ENCODE measurements at regions not wholly inside any gene's neighbourhood (a gene's known extent, or its start where the extent isn't known, plus 50 kb on each side); places are given as distances from the start of the nearest gene placed in this dataset.

DNA sequence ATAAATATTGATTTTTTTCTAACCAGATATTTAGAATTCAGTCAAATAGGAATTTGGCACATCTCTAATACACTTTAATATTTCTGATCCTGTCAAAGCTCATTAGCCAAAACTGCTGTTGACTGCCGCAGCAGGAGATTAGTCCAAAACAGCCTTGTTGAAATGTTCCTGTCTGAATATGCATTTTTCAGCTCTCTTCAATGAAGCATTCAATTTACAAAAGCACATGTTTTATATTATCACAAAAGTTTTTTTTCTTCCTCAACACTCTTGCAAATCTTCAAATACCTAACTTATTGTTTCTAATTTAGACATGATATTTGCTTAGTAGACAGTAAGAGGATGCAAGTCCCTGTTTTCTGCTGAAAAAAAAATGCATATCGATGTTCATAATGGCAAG is 140.9 kb downstream of the SPATA18 start:
- H3K4me3 ChIP-seq (ENCODE audit: low read depth, low read length): no peak overlapping the region
- DNase-seq (ENCODE audit: low read depth): no peak
- TF ChIP-seq, protein P1, sequence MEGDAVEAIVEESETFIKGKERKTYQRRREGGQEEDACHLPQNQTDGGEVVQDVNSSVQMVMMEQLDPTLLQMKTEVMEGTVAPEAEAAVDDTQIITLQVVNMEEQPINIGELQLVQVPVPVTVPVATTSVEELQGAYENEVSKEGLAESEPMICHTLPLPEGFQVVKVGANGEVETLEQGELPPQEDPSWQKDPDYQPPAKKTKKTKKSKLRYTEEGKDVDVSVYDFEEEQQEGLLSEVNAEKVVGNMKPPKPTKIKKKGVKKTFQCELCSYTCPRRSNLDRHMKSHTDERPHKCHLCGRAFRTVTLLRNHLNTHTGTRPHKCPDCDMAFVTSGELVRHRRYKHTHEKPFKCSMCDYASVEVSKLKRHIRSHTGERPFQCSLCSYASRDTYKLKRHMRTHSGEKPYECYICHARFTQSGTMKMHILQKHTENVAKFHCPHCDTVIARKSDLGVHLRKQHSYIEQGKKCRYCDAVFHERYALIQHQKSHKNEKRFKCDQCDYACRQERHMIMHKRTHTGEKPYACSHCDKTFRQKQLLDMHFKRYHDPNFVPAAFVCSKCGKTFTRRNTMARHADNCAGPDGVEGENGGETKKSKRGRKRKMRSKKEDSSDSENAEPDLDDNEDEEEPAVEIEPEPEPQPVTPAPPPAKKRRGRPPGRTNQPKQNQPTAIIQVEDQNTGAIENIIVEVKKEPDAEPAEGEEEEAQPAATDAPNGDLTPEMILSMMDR (IDR thresholded peaks at IDR 0.05; ENCODE audit: insufficient read depth, low read depth, low read length): no peak

DNA sequence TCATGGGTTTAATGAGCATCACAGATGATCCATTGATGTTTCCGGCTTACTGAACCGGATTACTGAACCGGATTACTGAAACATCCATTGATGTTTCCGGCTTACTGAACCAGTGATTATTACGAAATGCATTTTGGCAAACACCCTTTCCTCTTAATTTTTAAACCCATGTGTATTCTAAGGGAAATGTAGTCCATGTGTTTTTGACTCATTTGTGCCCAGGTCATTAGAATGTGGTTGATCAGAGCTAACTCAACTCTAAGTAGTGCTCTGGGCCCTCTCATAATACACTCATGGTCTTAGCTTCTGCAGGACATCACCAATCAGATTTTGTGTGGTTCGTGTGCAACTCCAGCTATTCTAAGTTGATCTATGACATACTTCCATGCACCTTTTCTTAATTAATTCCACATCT is 141.6 kb downstream of the SPATA18 start:
- TF ChIP-seq, protein P1 (IDR thresholded peaks at IDR 0.05; ENCODE audit: insufficient read depth, low read depth, low read length): no peak
- DNase-seq (ENCODE audit: low read depth): no peak
- H3K4me3 ChIP-seq (ENCODE audit: low read depth, low read length): no peak overlapping the region

DNA sequence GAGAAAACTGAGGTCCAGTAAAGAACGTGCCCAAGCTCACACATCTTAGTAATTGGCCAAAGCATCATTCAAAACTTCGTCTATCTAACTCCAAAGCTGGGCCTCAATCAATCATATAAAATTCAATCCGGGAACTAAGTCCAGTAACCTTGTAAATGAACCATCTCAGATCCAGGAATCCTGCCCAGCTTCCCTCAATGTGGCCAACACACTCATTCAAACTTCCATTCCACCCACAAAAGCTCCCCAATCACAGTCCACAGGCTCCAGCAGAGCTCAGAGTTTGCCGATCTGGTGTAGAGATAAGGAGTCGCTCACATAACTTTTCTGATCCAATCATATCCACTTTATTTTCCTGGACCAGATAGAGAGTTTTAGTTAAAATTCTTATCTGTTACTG is 144.8 kb downstream of the SPATA18 start:
- no peak overlapping the region for H3K4me3 ChIP-seq (ENCODE audit: low read depth, low read length)
- TF ChIP-seq, protein P1 (IDR thresholded peaks at IDR 0.05; ENCODE audit: insufficient read depth, low read depth, low read length): no peak
- DNase-seq (ENCODE audit: low read depth): no peak

DNA sequence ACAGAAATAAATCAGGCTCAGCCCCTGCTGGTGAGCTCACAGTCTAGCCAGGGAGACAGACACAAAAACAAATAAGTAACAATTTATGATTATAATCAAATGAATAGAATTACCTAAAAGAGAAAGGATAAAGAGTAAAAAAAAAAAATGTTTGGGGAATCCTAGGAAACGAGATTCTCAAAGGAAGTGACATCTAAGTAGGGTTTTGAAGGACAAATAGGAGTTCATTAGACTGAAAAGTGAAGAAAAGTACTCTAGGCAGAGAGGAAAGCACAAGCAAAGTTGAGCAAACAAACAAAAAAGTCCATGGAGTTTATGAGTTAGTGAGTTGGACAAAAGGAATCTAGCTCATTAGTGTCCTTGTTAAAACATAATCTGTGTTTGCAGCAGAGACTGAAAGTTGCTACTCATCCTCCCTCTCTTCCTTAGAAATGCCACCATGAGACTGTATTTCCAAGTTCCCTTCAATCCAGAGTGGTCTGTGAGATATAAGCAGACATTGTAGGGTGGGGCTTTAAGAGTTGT is 145.6 kb downstream of the SPATA18 start:
- no peak for DNase-seq (ENCODE audit: low read depth)
- TF ChIP-seq, protein P1 (IDR thresholded peaks at IDR 0.05; ENCODE audit: insufficient read depth, low read depth, low read length): no peak
- H3K4me3 ChIP-seq (ENCODE audit: low read depth, low read length): no peak overlapping the region

DNA sequence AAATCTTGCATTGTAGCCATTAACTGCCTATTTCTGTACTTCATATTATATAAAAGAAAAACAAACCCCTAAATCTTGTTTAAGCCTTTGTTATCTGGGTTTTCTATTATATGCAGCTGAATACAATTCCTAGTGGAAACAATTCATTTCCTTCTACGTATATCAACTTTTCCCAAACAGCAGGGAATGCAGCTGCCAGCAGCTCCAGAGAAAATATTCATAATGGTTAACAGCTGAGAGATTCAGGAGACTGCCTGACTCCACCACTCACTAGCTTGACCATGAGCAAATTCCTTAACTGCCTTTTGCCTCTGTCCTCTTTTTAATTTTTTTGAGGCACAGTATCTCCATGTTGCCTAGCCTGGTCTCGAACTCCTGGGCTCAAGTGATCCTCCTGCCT is 146.2 kb downstream of the SPATA18 start:
- TF ChIP-seq, protein P1 (IDR thresholded peaks at IDR 0.05; ENCODE audit: insufficient read depth, low read depth, low read length): no peak
- no peak for DNase-seq (ENCODE audit: low read depth)
- H3K4me3 ChIP-seq (ENCODE audit: low read depth, low read length): no peak overlapping the region

DNA sequence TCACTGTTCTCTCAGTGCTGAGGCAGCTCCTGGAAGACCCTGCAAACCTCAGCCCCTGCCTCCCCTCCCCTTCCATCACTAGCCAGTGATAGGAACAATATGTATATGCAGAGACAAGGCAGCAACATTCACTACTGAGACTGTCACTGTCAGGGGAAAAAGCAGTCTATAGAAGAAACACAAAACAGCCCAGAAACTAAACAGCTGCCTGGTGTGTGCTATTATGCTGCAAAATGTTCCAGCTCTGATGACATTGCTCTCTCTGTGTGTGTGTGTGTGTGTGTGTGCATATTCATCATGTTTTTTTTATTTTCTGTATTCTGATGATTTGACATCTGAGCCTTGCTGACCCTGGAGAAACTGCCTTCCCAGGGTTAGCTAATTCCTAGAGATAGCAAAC is 147.2 kb downstream of the SPATA18 start:
- TF ChIP-seq, protein P1 (IDR thresholded peaks at IDR 0.05; ENCODE audit: insufficient read depth, low read depth, low read length): no peak
- no peak overlapping the region for H3K4me3 ChIP-seq (ENCODE audit: low read depth, low read length)
- DNase-seq (ENCODE audit: low read depth): no peak

Data from fibroblast of villous mesenchyme (primary cell).